M059J (cell line): ENCODE measurements at regions not wholly inside any gene's neighbourhood (a gene's known extent, or its start where the extent isn't known, plus 50 kb on each side); places are given as distances from the start of the nearest gene placed in this dataset.

Source experiments
- DNase-seq: peaks from one replicate; pipeline ENCODE4 v3.0.0-alpha.2; 2012; ENCODE audit warnings: low read depth

GRCh38 chr20:50301165-50301564, 110.5 kb downstream of the CEBPB start:
- no peak for DNase-seq

- no peak for DNase-seq
Measured at GRCh38 chr20:50301712-50302111, 111.1 kb downstream of the CEBPB start.

DNA sequence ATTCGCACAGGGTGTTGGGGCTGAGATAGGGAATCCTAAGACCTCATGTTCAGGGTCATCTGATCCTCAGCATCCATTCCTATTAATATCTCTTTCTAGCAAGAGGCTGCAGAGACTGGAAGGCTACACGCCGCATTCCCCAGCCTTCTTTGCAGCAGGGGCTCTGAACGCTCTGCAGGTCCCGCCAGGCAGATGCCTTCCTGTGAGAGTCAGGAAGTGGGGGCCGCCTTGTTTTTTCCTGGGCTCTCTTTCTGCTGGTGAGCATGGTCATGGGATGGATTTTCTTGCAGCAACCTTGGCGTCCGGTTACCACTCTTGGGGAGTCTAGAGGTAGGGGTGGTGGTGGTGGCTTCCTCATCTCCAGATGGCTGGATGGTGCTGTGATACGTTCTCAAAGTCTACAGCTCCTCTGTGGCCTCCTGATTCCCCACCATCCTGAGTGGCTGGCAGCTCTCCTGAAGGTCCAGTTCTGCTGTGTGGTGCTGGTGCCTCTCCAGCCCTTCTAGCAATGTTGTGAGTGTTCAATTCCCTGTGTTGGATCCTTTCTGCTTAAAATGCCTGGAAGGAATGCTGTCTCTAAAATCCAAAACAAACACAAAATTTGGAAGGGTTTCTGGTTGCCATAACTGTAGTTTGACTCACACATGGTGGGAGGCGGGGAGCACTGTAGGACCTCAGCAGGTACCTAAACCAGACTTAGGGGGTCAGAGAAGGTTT, 111.9 kb downstream of the CEBPB start:
- no peak for DNase-seq

GRCh38 chr20:50303573-50304500, 113.2 kb downstream of the CEBPB start:
- DNase-seq = no peak

DNA sequence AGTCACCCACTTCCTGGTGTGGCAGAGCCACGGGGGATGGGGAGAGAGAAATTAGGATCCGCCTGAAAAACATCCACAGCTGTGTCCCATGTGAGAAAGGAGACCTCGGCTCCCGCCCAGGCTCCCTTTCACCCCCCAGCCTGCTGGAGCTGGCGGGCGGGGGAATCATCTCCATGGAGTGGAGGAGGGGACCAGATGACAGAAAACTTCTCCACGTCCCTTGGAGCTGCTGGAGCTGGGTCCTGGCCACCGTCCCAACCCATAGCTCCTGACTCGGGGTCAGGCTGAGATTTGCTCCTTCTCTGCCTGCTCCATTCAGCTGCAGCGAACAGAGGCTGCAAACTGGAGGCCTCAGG, 113.8 kb downstream of the CEBPB start:
- no peak for DNase-seq

DNA sequence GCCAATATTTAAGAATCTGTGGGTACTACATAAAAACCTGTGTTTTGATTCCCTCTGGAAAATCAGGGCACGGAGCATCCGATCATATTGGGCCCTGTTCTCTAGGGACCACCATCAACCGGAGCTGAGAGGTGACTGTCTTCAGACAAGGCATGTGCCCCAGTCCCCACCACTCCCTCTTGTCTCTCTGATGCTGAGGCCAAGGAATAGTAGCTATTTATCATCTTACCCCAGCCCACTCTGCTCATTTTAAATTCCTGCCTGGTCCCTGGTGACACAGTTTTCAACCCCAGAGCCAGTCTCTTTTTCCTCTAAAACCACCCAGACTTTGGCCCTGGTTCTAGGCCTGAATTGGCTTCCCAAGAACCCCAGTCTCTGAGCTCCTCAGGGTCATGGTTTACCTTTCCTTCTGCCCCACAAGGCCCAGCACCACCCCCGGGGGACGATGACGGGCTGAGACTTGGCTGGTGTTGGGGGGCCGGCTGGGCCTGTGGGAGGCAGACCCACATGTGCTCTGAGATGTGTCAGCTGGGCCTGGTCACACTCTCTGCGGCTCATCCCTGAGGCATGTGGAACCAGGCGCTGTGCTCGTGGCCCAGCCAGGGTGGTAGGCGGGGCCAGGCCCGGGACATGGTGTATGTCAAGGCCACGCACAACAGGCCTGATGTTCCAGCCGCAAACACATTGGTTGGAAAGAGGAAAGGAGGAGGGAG, 114.4 kb downstream of the CEBPB start:
- DNase-seq = peak; percentile 55

DNA sequence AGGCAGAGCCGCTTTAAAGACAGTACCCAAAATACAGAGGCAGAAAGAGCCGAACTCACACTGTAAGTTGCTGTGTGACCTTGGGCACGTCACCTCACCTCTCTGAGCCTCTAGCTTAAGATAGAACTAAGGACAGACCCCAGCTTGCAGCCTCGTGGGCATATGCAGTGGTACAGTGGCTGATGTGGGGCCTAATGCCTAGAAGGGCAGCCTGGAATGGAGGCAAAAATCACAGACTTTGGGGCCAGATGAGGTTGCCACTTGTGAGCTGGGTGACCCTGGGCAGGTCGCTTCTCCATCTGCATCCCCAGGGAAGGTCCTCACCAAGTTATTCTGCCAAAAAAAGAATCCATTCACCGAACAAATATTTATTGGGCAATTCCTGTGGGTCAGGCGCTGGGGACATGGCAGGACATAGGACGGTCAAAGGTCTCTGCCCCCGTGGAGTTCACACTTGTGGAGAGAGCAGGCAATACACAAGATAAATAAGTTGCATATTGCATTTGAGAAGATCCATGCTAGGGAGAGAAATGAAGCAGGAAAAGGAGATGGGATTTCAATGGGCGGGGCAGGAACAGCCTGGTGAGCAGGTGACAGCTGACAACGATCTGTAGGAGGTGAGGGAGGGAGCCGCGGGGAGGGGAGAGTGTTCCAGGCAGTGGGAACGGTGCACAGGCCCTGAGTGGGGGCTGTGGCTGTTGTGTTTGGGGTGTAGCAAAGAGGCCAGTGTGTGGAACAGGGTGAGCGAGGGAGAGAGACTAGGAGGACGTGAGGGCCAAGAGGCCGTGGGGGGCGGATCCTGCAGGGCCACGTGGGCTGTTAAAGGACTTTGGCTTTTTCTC, 115.2 kb downstream of the CEBPB start:
- peak; percentile 59 for DNase-seq

- DNase-seq = no peak
Measured at GRCh38 chr20:50306478-50307423, 116.1 kb downstream of the CEBPB start.

- DNase-seq = no peak
Measured at GRCh38 chr20:50308166-50308512, 117.5 kb downstream of the CEBPB start.

- DNase-seq = peak; percentile 99
Measured at GRCh38 chr20:50308513-50309279, 118.1 kb downstream of the CEBPB start.

- DNase-seq = no peak
Measured at GRCh38 chr20:50309280-50309763, 118.7 kb downstream of the CEBPB start.

DNA sequence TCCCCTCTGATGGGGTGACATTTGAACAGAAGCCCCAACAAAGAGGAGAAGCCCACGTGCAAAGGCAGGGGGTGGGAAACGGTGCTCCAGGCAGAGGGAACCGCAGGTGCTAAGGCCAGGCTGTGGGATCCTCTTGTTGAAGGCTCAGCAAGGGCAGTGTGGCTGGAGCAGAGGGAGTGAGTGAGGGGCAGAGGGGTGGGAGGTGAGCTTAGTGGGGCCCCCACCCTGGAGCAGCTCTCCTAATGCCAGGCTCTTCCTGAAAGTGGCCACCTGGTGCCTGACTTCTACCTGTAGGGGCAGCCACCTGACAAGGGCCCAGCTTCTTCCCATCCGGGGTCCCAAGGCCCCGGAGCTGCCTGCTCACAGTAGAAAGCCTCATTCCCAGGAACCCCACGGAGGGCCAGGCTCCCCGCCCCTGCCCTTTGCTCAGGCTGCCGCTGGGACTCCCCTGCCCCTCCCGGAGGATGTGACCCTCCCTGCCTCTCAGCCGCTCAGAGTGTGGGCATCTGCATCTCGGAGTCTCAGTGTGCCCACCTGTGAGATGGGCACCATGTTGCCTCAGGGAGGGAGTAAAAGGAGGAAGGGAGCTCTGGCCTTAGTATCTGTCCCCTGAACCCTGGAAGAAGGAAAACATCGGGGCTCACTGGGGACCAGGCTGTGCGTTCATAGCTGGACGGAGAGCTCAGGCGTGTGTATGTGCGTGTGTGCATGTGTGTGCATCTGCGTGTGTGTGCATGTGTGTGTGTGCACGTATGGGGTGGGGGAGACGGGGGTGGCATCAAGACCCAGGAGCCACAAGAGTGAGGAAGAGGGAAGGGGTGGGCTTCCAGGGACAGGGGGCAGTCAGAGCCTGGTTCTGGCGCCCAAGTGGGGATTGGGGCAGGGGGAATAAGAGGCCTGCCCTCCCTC, 119.4 kb downstream of the CEBPB start:
- DNase-seq = no peak

GRCh38 chr20:50310673-50311051, 120.0 kb downstream of the CEBPB start:
- no peak for DNase-seq

- no peak for DNase-seq
Measured at GRCh38 chr20:50311308-50312001, 120.8 kb downstream of the CEBPB start.

DNA sequence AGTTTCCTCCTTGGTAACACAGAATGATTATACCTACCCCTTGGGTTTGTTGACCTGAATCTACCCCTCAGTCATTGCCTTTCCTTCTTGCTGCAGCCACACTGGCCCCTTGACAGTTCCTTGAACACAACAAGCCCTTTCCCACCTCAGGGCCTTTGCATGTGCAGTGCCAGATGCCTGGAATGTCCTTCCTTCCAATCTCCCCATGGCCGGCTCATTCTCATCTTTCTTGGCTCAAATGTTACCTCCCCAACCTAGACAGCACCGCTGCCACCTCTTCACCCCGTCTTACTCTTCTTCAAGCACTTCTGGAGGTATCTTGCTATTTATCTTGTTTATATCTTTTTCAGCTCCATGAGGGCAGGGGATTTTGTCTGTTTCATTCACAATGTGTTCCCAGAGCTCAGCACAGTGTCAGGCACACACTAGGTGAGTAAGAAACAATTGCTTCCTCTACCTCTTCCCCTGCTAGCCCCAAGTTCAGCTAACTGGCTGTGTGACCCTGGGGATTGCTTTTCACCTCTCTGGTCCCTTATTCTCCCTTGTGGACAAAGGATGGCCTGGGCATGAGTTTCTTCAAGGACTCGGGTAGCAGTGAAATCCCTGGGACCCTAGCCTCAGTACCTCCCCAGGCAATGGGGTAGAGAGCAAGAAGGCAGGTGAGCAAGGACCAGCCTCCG, 121.5 kb downstream of the CEBPB start:
- no peak for DNase-seq

DNA sequence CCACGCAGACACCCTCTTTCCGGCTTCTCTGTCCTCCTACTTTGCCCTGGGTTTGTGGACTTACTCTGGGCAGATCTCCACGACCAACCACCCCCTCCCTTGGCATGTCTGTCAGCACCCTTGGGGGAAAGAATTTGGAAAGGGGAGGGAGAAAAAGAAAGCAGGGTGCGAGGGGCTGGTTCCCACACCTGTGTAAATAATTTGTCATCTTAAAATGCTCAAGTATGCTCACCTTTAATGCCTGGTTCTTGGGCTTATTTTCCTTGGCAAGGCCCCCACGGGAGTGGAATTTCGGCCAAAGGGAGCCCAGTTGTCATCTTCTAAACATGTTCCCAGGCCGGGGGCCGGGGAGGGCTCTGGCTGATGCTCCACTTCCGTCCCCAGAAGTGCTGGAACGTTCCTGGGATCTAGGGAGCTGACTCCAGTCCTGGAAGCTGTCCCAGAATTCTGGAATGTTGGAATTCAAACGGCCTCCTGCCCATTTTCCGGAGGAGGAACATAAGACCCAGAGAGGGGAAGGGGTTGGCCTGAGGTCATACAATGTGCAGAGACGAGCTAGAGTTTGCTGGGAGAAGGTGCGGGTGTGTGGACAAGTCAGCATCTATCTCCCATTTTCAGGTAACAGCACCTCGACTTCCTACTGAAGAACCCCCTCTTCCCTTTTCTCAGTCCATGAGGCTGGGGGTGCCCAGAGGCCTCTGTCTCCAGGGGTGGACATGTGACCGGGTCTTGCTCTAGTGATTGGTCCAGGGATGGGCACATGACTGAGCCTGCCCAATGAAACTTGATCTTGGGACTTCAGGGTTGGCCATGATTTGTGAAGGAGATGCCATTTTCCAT, 122.3 kb downstream of the CEBPB start:
- peak; percentile 83 for DNase-seq

DNA sequence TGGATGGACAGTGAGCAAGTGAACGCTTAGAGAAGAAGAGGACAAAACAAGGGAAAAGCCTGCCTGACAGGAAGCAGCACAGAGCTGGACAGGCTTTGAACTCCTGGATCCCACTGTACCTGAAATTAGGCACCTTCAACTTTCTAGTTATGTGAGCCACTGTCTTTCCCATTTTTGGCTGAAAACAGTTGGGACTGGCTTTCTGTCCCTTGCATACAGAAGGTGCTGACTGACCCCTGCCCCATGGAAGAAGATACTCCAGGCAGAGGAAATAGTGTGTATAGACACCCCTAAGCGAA, 122.8 kb downstream of the CEBPB start:
- no peak for DNase-seq
